ENCODE measurements at regions not wholly inside any gene's neighbourhood (a gene's known extent, or its start where the extent isn't known, plus 50 kb on each side); places are given as distances from the start of the nearest gene placed in this dataset.

DNA sequence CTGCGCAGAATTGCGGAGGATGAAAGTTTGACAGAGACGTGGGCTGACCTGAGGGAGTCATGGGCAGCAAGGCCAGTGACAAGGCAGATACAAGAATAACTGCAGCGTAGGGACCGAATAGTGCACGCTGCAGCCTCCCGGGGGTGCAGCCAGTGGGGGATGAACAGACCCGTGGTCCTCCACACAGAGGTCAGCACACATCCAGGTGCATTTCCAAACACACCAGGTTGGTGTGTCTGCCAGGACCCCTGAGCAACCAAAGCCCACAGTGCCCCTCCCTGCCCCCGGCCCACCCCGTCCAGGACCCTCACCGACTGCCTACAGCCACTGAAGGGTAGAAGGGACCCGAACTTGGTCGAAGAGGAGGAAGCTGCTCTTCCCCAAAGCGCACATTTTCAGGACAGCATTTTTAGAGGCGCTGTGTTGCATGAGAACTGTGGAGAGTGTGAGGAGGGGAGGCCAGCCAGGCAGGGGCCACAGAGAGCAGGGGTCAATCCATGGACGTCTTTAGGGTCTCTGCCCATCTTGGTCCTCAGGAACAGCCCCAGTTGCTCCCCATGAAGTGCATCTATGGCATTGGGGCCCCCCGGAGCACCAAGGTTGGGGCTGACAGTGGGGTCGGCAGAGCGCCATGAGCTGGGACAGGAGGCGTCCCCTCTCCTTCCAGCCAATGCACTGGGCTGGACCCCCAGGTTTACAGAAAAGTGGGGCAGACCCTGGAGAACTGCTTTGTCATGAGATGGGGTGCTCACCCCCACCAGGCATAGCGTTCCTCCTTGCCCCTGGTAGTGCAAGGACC, 157.8 kb upstream of the AFDN start:
- TF ChIP-seq GATA2 (IDR thresholded peaks at IDR 0.05; ENCODE audit: low read depth, low read length) (no peak), GATA3 (IDR thresholded peaks at IDR 0.05; ENCODE audit: low read depth, low read length) (no peak)
